Neutrophil (primary cell): ENCODE measurements at regions not wholly inside any gene's neighbourhood (a gene's known extent, or its start where the extent isn't known, plus 50 kb on each side); places are given as distances from the start of the nearest gene placed in this dataset.
"Not testable (repeated sequence)": the region's sequence is repeated elsewhere in the genome, so short reads cannot be mapped to it uniquely, and the experiment has no call there.

Experiments
- H3K27ac ChIP-seq: fragments of 200-600 bp; sonication (generic); 2 replicates; pipeline ENCODE4 v1.5.1; 2016; ENCODE audit warnings: mild to moderate bottlenecking, moderate library complexity
- H3K27me3 ChIP-seq: fragments of 200-600 bp; sonication (generic); 2 replicates; pipeline ENCODE4 v1.6.0; 2016; ENCODE audit warnings: mild to moderate bottlenecking
- H3K36me3 ChIP-seq: fragments of 200-600 bp; sonication (generic); 2 replicates; pipeline ENCODE4 v1.5.1; 2017
- H3K4me1 ChIP-seq, 2 experiments: fragments of 200-600 bp in 1 of 2; sonication (generic) in 1 of 2; 1 replicate in 1 of 2; 2 replicates in 1 of 2; pipeline versions ENCODE4 v1.5.1 to v1.6.1; 2013 to 2016; ENCODE audit warnings: low read depth in 1 of 2, low read length in 1 of 2, mild to moderate bottlenecking in 1 of 2, moderate library complexity in 1 of 2; ENCODE audit not compliant: control insufficient read depth in 1 of 2, insufficient read depth in 1 of 2
- H3K4me3 ChIP-seq, 2 experiments: fragments of 200-600 bp in 1 of 2; sonication (generic) in 1 of 2; 1 replicate in 1 of 2; 2 replicates in 1 of 2; pipeline ENCODE4 v1.5.1; 2013 to 2016; ENCODE audit warnings: low read depth in 1 of 2, low read length in 1 of 2, mild to moderate bottlenecking in 1 of 2, moderate library complexity in 1 of 2
- H3K9me3 ChIP-seq: fragments of 200-600 bp; sonication (generic); 2 replicates; pipeline ENCODE4 v1.5.1; 2016
- TF ChIP-seq, protein P1 (sequence below): fragments of 200-600 bp; sonication (generic); IDR thresholded peaks from 2 replicates; pipeline ENCODE4 v1.5.1; 2016; ENCODE audit warnings: antibody characterized with exemption

DNA sequence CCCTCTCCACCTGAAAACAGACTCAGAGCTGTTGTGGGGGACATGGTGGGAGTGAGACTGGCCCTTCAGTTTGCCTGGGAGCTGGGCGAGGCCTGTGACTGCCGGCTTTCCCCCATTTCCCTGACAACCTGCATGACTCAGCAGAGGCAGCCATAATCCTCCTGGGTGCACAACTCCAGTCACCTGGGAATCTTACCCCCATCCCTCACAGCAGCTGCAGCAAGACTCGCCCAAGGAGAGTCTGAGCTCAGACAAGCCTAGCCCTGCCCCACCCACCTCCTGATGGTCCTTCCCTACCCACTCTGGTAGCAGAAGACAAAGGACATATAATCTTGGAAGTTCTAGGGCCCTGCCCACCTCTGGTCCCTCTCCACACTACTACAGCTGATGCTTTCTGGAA is 207.3 kb upstream of the ARID2 start:
- H3K4me1 ChIP-seq, result no peaks in the 10 kb centered on the region
- H3K4me3 ChIP-seq, result no peak overlapping the region
- no peaks in the 10 kb centered on the region for H3K36me3 ChIP-seq
- H3K9me3 ChIP-seq, result no peaks in the 10 kb centered on the region
- H3K27me3 ChIP-seq, result no peaks in the 10 kb centered on the region
- no peak overlapping the region for H3K27ac ChIP-seq
- TF ChIP-seq, protein P1, sequence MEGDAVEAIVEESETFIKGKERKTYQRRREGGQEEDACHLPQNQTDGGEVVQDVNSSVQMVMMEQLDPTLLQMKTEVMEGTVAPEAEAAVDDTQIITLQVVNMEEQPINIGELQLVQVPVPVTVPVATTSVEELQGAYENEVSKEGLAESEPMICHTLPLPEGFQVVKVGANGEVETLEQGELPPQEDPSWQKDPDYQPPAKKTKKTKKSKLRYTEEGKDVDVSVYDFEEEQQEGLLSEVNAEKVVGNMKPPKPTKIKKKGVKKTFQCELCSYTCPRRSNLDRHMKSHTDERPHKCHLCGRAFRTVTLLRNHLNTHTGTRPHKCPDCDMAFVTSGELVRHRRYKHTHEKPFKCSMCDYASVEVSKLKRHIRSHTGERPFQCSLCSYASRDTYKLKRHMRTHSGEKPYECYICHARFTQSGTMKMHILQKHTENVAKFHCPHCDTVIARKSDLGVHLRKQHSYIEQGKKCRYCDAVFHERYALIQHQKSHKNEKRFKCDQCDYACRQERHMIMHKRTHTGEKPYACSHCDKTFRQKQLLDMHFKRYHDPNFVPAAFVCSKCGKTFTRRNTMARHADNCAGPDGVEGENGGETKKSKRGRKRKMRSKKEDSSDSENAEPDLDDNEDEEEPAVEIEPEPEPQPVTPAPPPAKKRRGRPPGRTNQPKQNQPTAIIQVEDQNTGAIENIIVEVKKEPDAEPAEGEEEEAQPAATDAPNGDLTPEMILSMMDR, result no peak

DNA sequence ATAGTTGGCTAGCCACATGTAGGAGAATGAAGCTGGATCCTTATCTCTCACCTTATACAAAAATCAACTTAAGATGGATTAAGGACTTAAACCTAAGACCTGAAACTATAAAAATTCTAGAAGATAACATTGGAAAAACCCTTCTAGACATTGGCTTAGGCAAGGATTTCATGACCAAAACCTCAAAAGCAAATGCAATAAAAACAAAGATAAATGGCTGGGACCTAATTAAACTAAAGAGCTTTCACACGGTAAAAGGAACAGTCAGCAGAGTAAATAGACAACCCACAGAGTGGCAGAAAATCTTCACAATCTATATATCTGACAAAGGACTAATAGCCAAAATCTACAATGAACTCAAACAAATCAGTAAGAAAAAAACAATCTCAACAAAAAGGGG is 202.7 kb upstream of the ARID2 start:
- not testable (repeated sequence) for H3K27me3 ChIP-seq, H3K36me3 ChIP-seq, H3K9me3 ChIP-seq, H3K4me1 ChIP-seq, H3K4me3 ChIP-seq, H3K27ac ChIP-seq

DNA sequence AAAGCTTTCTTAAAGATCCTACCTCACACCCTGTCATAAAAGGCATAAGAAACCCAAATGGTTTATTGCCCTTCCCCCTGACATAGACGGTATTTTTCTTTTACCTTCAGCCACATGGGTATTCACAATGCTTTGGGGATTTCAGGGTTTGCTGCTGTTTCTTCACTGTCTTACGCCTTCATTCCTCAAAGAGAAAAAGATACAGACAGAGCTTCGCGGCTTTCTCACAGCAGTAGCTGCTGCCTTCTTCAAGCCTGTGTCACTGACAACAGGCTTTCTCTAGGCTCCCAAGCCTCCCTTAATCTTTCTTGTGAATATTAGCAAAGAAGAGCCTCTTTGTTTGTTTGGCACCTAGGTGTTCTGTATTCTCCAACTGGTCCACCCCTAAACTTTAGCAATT is 197.4 kb upstream of the ARID2 start:
- Histone ChIP-seq H3K36me3 (no peaks in the 10 kb centered on the region), H3K27ac (no peak overlapping the region), H3K4me1 (no peaks in the 10 kb centered on the region), H3K27me3 (no peaks in the 10 kb centered on the region), H3K9me3 (no peaks in the 10 kb centered on the region), H3K4me3 (no peak overlapping the region)
- TF ChIP-seq, protein P1, result no peak

DNA sequence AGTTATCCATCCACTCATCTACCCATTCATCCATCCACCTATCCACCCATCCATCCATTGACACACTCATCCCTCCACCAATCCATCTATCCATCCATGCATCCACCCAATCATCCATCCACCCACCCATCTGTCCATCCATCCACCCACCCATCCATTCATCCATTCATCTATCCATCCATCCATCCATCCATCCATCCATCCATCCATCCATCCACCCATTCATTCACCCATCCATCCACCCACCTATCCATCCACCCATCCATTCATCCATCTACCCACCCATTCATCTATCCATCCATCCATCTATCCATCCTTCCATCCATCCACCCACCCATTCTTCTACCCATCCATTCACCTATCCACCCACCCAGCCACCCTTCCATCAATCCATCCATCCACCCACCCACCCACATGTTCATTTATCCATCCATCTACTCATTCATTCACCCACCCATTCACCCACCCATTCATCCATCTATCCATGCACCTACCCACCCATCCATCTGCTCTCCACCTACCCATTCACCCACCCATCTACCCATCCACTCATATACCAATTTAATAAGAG is 193.8 kb upstream of the ARID2 start:
- Histone ChIP-seq H3K36me3 (no peaks in the 10 kb centered on the region), H3K27ac (no peak overlapping the region), H3K27me3 (no peaks in the 10 kb centered on the region), H3K4me1 (peaks cover 7 to 9% of the 10 kb centered on the region in 2 experiments), H3K4me3 (no peak overlapping the region), H3K9me3 (no peaks in the 10 kb centered on the region)
- TF ChIP-seq, protein P1, result no peak

DNA sequence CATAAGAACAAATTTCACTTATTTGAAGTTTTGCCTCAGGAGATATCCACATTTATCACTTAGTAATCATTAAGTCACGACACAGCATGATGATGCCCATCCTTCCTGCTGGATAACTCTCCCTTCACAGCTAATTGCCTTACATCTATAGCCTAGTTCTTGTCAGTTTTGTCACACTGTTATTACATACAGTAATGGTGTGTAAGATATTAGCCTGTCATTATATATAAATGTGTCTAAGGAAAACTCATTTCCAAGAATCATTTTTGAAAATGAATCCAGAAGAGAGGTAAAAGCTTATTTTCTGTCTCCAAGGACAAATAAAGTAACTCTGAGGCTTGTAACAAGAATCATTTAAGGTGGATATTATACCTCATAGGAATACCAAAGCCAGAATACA is 193.2 kb upstream of the ARID2 start:
- TF ChIP-seq, protein P1, result no peak
- H3K4me1 ChIP-seq, result peaks cover 7 to 9% of the 10 kb centered on the region in 2 experiments
- no peak overlapping the region for H3K4me3 ChIP-seq
- H3K27me3 ChIP-seq, result no peaks in the 10 kb centered on the region
- no peaks in the 10 kb centered on the region for H3K9me3 ChIP-seq
- H3K36me3 ChIP-seq, result no peaks in the 10 kb centered on the region
- no peak overlapping the region for H3K27ac ChIP-seq

DNA sequence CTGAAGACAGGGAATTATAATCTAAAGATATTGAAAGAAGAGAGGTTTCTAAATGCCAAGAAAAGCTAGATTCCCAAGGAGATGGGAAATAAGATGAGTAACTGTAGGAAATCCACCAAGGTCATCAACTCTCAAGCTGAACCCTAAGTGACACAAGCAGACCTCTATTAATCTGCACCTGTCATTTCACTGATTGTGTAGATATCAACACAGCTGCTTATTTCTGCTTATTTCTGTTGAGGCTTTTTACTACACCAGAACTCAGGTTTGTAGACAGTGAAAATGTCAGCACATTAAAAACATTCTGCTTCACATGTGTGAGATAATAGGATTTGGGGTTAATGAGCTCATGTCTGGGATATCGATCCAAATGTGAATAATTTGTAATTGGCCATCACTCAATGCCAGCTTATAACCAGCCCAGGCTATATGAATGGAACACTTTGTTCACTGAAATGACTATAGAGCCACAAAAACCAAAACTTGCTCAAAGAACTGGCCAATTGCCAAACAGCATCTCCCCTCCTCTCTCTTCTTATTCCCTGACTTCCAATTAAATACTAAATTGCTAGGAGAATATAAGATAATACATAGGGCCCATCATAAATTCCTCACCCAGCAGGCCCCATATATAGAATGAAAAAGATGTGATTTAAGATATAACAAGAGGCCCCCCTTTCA is 188.7 kb upstream of the ARID2 start:
- Histone ChIP-seq H3K36me3 (no peaks in the 10 kb centered on the region), H3K27me3 (no peaks in the 10 kb centered on the region), H3K9me3 (no peaks in the 10 kb centered on the region), H3K27ac (no peak overlapping the region), H3K4me3 (no peak overlapping the region), H3K4me1 (peaks cover 12 to 16% of the 10 kb centered on the region in 2 experiments)
- TF ChIP-seq, protein P1, result no peak
